ENCODE measurements at regions not wholly inside any gene's neighbourhood (a gene's known extent, or its start where the extent isn't known, plus 50 kb on each side); places are given as distances from the start of the nearest gene placed in this dataset.
A peak's percentile ranks its signal among the peaks of the same experiment; 100 is the strongest.

GRCh38 chr13:39144391-39144790, 106.1 kb downstream of the NHLRC3 start:
- Histone ChIP-seq H3K36me3 (ENCODE audit: control insufficient read depth, insufficient read depth, low read length) (no peaks in the 10 kb centered on the region), H3K4me1 (ENCODE audit: control insufficient read depth, insufficient read depth, low read length) (peaks cover 4% of the 10 kb centered on the region), H3K9me3 (ENCODE audit: control insufficient read depth, low read length) (peaks cover 3% of the 10 kb centered on the region), H3K4me3 (ENCODE audit: low read length) (no peak overlapping the region), H3K9ac (ENCODE audit: extremely low read depth, low read length, poor library complexity, severe bottlenecking) (no peak overlapping the region), H3K27ac (ENCODE audit: low read depth, low read length) (no peak overlapping the region), H3K27me3 (ENCODE audit: control insufficient read depth, insufficient read depth, low read length, poor library complexity, severe bottlenecking) (no peaks in the 10 kb centered on the region)
- no peak for DNase-seq
- WGBS, 2 experiments (ENCODE audit: insufficient coverage in 1 of 2, insufficient read length in 1 of 2), result 87 to 100% methylated on average over 1 to 2 of the region's 2 CpGs
- TF ChIP-seq CTCF (conservative IDR thresholded peaks at IDR 0.05), result no peak
- Mint-ChIP-seq H3K27ac (no peak overlapping the region), H3K36me3 (ENCODE audit: low read depth) (no peaks in the 10 kb centered on the region), H3K4me3 (no peak overlapping the region), H3K4me1 (peaks cover 10% of the 10 kb centered on the region), H3K9me3 (peaks cover 2% of the 10 kb centered on the region), H3K27me3 (ENCODE audit: insufficient read depth) (peaks cover 39% of the 10 kb centered on the region)

- no peak overlapping the region for H3K27ac Mint-ChIP-seq
Observed at GRCh38 chr13:39144941-39145533, 106.8 kb downstream of the NHLRC3 start.

GRCh38 chr13:39148513-39148961, 110.3 kb downstream of the NHLRC3 start:
- H3K4me1 Mint-ChIP-seq, result peaks cover 10% of the 10 kb centered on the region
- H3K4me3 Mint-ChIP-seq, result no peak overlapping the region
- peaks cover 4% of the 10 kb centered on the region for H3K9me3 Mint-ChIP-seq
- peak overlapping the region; percentile 69 for H3K27ac Mint-ChIP-seq
- H3K36me3 Mint-ChIP-seq (ENCODE audit: low read depth), result no peaks in the 10 kb centered on the region
- no peak overlapping the region for H3K27ac ChIP-seq (ENCODE audit: low read depth, low read length)
- peaks cover 9% of the 10 kb centered on the region for H3K9me3 ChIP-seq (ENCODE audit: control insufficient read depth, low read length)
- no peaks in the 10 kb centered on the region for H3K36me3 ChIP-seq (ENCODE audit: control insufficient read depth, insufficient read depth, low read length)
- H3K27me3 Mint-ChIP-seq (ENCODE audit: insufficient read depth), result peaks cover 20% of the 10 kb centered on the region
- TF ChIP-seq CTCF (conservative IDR thresholded peaks at IDR 0.05), result no peak
- H3K27me3 ChIP-seq (ENCODE audit: control insufficient read depth, insufficient read depth, low read length, poor library complexity, severe bottlenecking), result no peaks in the 10 kb centered on the region
- H3K9ac ChIP-seq (ENCODE audit: extremely low read depth, low read length, poor library complexity, severe bottlenecking), result no peak overlapping the region
- peak; percentile 68 for DNase-seq
- 71 to 73% methylated on average over 2 to 5 of the region's 5 CpGs for WGBS, 2 experiments (ENCODE audit: insufficient coverage in 1 of 2, insufficient read length in 1 of 2)
- H3K4me1 ChIP-seq (ENCODE audit: control insufficient read depth, insufficient read depth, low read length), result peaks cover 5% of the 10 kb centered on the region
- no peak overlapping the region for H3K4me3 ChIP-seq (ENCODE audit: low read length)

More at GRCh38 chr13:39144941-39145533, 106.8 kb downstream of the NHLRC3 start:
- Histone ChIP-seq H3K4me1 (ENCODE audit: control insufficient read depth, insufficient read depth, low read length) (peaks cover 5% of the 10 kb centered on the region), H3K36me3 (ENCODE audit: control insufficient read depth, insufficient read depth, low read length) (no peaks in the 10 kb centered on the region), H3K9me3 (ENCODE audit: control insufficient read depth, low read length) (peaks cover 3% of the 10 kb centered on the region), H3K9ac (ENCODE audit: extremely low read depth, low read length, poor library complexity, severe bottlenecking) (no peak overlapping the region), H3K4me3 (ENCODE audit: low read length) (no peak overlapping the region), H3K27me3 (ENCODE audit: control insufficient read depth, insufficient read depth, low read length, poor library complexity, severe bottlenecking) (no peaks in the 10 kb centered on the region), H3K27ac (ENCODE audit: low read depth, low read length) (no peak overlapping the region)
- DNase-seq, result peak; percentile 83
- Mint-ChIP-seq H3K27me3 (ENCODE audit: insufficient read depth) (peaks cover 39% of the 10 kb centered on the region), H3K4me3 (no peak overlapping the region), H3K9me3 (peaks cover 2% of the 10 kb centered on the region), H3K4me1 (peaks cover 10% of the 10 kb centered on the region), H3K36me3 (ENCODE audit: low read depth) (no peaks in the 10 kb centered on the region)
- WGBS, 2 experiments (ENCODE audit: insufficient coverage in 1 of 2, insufficient read length in 1 of 2), result 34 to 40% methylated on average over 6 to 8 of the region's 8 CpGs
- TF ChIP-seq CTCF (conservative IDR thresholded peaks at IDR 0.05), result peak; percentile 86
